OCI-LY7 (cell line): ENCODE measurements at regions not wholly inside any gene's neighbourhood (a gene's known extent, or its start where the extent isn't known, plus 50 kb on each side); places are given as distances from the start of the nearest gene placed in this dataset.
A peak's percentile ranks its signal among the peaks of the same experiment; 100 is the strongest.

Experiments used
- BruUV-seq: library from RNA; stranded (reverse); fragments of 400-500 nt; replicated peaks from 2 replicates; lab custom pipeline; 2021; lab: Mats Ljungman, UMichigan
- CTCF ChIA-PET: fragments of 300-600 bp; sonication (Branson Sonifier 250); formaldehyde crosslinking; loops from one replicate; lab custom pipeline; 2022; ENCODE audit warnings: antibody characterized with exemption; ENCODE audit not compliant: unreplicated experiment; lab: Charles Lee
- POLR2A ChIA-PET: fragments of 300-600 bp; sonication (Branson Sonifier 250); formaldehyde crosslinking; loops from one replicate; lab custom pipeline; 2022; ENCODE audit warnings: antibody characterized with exemption; lab: Charles Lee
- DNase-seq: peaks from one replicate; pipeline ENCODE4 v3.0.0-alpha.2; 2015; ENCODE audit warnings: low spot score
- H2AFZ ChIP-seq: fragments of 200-600 bp; sonication (generic), shearing (Covaris generic); 2 replicates; pipeline ENCODE4 v1.6.1; 2014; ENCODE audit warnings: mild to moderate bottlenecking, antibody characterized with exemption, low read length, moderate library complexity
- H3K27ac ChIP-seq: fragments of 200-600 bp; sonication (generic); 2 replicates; pipeline ENCODE4 v1.5.1; 2014; ENCODE audit warnings: mixed run types, low read depth, mild to moderate bottlenecking, moderate library complexity, low read length, inconsistent platforms; ENCODE audit not compliant: poor library complexity, severe bottlenecking
- H3K36me3 ChIP-seq: fragments of 200-600 bp; sonication (generic); 2 replicates; pipeline ENCODE4 v1.6.1; 2014; ENCODE audit warnings: mild to moderate bottlenecking, antibody characterized with exemption, low read length, moderate library complexity, mixed read lengths; ENCODE audit not compliant: insufficient read depth
- H3K4me1 ChIP-seq: fragments of 200-600 bp; sonication (generic); 2 replicates; pipeline ENCODE4 v1.5.1; 2014; ENCODE audit warnings: mild to moderate bottlenecking, low read length; ENCODE audit not compliant: insufficient read depth, poor library complexity, severe bottlenecking
- H3K4me2 ChIP-seq: fragments of 200-600 bp; sonication (generic); 2 replicates; pipeline ENCODE4 v1.6.1; 2014; ENCODE audit warnings: mild to moderate bottlenecking, low read length
- H3K4me3 ChIP-seq: fragments of 200-600 bp; sonication (generic); 2 replicates; pipeline ENCODE4 v1.5.1; 2014; ENCODE audit warnings: mild to moderate bottlenecking, low read depth, low read length; ENCODE audit not compliant: poor library complexity, severe bottlenecking
- H3K79me2 ChIP-seq: fragments of 200-600 bp; sonication (generic); 2 replicates; pipeline ENCODE4 v1.6.1; 2016; ENCODE audit warnings: low read depth, mild to moderate bottlenecking, low read length, moderate library complexity, mixed read lengths; ENCODE audit not compliant: insufficient read depth
- H3K9me2 ChIP-seq: fragments of 200-600 bp; sonication (generic); 2 replicates; pipeline ENCODE4 v1.6.1; 2016; ENCODE audit warnings: mild to moderate bottlenecking, low read length, mixed read lengths; ENCODE audit not compliant: insufficient read depth
- H3K9me3 ChIP-seq: fragments of 200-600 bp; sonication (generic); 2 replicates; pipeline ENCODE4 v1.6.1; 2014; ENCODE audit warnings: mild to moderate bottlenecking, mixed run types, low read length, mixed read lengths
- H4K20me1 ChIP-seq: fragments of 200-600 bp; sonication (generic); 2 replicates; pipeline ENCODE4 v1.6.1; 2014; ENCODE audit warnings: mild to moderate bottlenecking, antibody characterized with exemption, low read length, moderate library complexity, mixed read lengths; ENCODE audit not compliant: insufficient read depth
- EZH2phosphoT487 ChIP-seq: fragments of 200-600 bp; sonication (generic); IDR thresholded peaks from 2 replicates; pipeline ENCODE4 v1.6.1; 2018; ENCODE audit warnings: low read depth, borderline replicate concordance, mild to moderate bottlenecking, mixed run types, antibody characterized with exemption, low read length, moderate library complexity, mixed read lengths
- intact Hi-C: fragments of 100-400 bp; cut with micrococcal nuclease; formaldehyde crosslinking; loops from one replicate; pipeline ENCODE4 v1.10.0; 2022; ENCODE audit not compliant: unreplicated experiment
- TF ChIP-seq, protein P1 (sequence below): fragments of 200-600 bp; sonication (generic); conservative IDR thresholded peaks from 2 replicates; pipeline ENCODE4 v1.5.1; 2014; ENCODE audit warnings: mild to moderate bottlenecking, antibody characterized with exemption, low read length, moderate library complexity, mixed read lengths

DNA sequence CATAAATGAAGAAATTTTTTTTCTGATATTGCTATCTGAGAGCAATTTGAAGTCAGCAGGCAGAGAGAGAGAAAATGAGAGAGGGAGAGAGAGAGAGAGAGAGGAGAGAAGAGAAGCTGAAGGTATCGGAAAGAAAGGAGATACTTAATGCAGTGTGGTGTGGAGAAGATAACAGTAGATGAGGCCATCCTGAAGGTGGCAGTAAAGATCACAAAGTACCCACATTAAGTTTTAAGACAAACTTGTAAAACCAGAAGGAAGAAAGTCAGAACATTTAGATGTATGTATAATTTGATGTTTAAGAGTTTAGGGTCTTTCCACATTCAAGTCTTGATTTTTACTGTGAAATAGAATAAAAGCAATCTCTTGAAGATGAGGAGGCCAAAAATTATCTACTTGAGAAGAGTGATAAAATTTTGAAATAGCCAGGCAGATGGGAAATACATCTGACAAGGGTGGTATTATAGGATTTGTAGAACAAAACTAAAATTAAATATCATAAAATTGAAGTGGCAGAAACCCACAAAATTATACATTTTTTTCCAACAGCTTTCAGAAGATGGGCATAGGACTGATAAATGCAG, 1753.4 kb downstream of the MRPL39 start:
- Histone ChIP-seq H3K4me3 (no peak overlapping the region), H3K36me3 (no peaks in the 10 kb centered on the region), H3K4me1 (no peaks in the 10 kb centered on the region), H3K79me2 (no peaks in the 10 kb centered on the region), H3K27ac (no peak overlapping the region), H3K9me3 (peaks cover 28% of the 10 kb centered on the region; the same call in 1 of the 2 replicates), H2AFZ (no peak overlapping the region), H3K9me2 (no peaks in the 10 kb centered on the region), H4K20me1 (no peaks in the 10 kb centered on the region), H3K4me2 (no peak overlapping the region)
- peak; percentile 2 for DNase-seq
- intact Hi-C loops: loop anchor here (10.0 kb wide), 1 partner anchor 1531 kb away; no protein-coding TSS in a partner anchor
- ChIA-PET CTCF (no interaction called here), POLR2A (interaction anchor here (0.7 kb wide), 1 partner anchor 13 kb away, joined by 4 read pairs; no protein-coding TSS in a partner anchor)
- TF ChIP-seq EZH2phosphoT487: no peak
- TF ChIP-seq, protein P1, sequence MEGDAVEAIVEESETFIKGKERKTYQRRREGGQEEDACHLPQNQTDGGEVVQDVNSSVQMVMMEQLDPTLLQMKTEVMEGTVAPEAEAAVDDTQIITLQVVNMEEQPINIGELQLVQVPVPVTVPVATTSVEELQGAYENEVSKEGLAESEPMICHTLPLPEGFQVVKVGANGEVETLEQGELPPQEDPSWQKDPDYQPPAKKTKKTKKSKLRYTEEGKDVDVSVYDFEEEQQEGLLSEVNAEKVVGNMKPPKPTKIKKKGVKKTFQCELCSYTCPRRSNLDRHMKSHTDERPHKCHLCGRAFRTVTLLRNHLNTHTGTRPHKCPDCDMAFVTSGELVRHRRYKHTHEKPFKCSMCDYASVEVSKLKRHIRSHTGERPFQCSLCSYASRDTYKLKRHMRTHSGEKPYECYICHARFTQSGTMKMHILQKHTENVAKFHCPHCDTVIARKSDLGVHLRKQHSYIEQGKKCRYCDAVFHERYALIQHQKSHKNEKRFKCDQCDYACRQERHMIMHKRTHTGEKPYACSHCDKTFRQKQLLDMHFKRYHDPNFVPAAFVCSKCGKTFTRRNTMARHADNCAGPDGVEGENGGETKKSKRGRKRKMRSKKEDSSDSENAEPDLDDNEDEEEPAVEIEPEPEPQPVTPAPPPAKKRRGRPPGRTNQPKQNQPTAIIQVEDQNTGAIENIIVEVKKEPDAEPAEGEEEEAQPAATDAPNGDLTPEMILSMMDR: peak; percentile 53
- BruUV-seq: no TSS peak

DNA sequence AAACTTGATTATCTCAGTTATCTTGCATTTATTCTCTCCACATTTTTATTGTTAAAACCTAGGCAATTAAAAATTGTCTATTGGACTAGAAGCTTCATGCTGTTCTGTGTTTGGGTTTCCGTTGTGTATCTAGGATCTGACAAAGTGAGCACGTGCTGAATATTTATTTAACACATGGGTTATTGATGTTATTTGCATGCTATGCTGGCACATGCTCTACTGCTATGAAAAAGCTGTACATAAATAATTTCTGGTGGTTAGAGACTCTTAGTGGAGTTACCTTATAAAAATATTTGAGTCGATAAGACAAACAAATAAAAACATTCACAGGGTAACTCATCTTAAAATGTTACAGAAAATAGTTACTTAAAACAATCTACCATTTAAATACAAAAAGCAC, 1769.7 kb downstream of the MRPL39 start:
- Histone ChIP-seq H3K4me1 (no peaks in the 10 kb centered on the region), H3K36me3 (no peaks in the 10 kb centered on the region), H3K27ac (no peak overlapping the region), H3K9me3 (peaks cover 17% of the 10 kb centered on the region), H4K20me1 (no peaks in the 10 kb centered on the region), H3K79me2 (no peaks in the 10 kb centered on the region), H3K4me2 (no peak overlapping the region), H2AFZ (no peak overlapping the region), H3K9me2 (no peaks in the 10 kb centered on the region), H3K4me3 (no peak overlapping the region)
- POLR2A ChIA-PET: interaction anchor here (0.7 kb wide), 2 partner anchors 33 to 147 kb away, joined by 3 to 4 read pairs; no protein-coding TSS in a partner anchor
- intact Hi-C loops: no loop called here
- CTCF ChIA-PET: no interaction called here
- TF ChIP-seq, protein P1: no peak
- TF ChIP-seq EZH2phosphoT487: no peak
- no TSS peak for BruUV-seq
- DNase-seq: no peak

DNA sequence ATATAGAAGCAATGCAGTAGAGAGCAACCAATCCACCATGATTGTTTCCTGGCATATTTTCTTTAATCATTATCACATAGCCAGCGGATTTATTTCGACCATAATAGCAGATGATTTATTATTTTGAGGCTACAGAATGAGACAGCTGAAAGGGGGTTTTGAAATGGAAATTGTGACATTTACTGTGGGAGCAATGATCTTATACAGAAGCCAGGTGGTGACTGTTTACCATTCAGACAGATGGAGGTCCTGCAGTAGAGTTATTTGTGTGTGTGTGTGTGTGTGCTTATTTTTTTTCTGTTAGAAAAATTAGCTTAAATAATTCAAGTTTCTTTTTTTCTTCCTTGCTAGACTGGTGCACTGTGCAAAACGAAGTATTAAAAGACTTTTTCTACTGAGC, 1784.5 kb downstream of the MRPL39 start:
- H3K9me2 ChIP-seq: no peaks in the 10 kb centered on the region
- peaks cover 17% of the 10 kb centered on the region; the same call in 1 of the 2 replicates for H3K9me3 ChIP-seq
- no peak overlapping the region for H2AFZ ChIP-seq
- no TSS peak for BruUV-seq
- intact Hi-C loops: no loop called here
- no peak overlapping the region for H3K4me3 ChIP-seq
- TF ChIP-seq EZH2phosphoT487: no peak
- TF ChIP-seq, protein P1: no peak
- no peak overlapping the region for H3K4me2 ChIP-seq
- no peaks in the 10 kb centered on the region for H3K79me2 ChIP-seq
- H3K36me3 ChIP-seq: no peaks in the 10 kb centered on the region
- no peaks in the 10 kb centered on the region for H4K20me1 ChIP-seq
- DNase-seq: no peak
- H3K27ac ChIP-seq: no peak overlapping the region
- CTCF ChIA-PET: no interaction called here
- H3K4me1 ChIP-seq: no peaks in the 10 kb centered on the region
- POLR2A ChIA-PET: no interaction called here
